LHCN-M2 (cell line): ENCODE measurements at regions not wholly inside any gene's neighbourhood (a gene's known extent, or its start where the extent isn't known, plus 50 kb on each side); places are given as distances from the start of the nearest gene placed in this dataset.
A peak's percentile ranks its signal among the peaks of the same experiment; 100 is the strongest.
"Not testable (repeated sequence)": the region's sequence is repeated elsewhere in the genome, so short reads cannot be mapped to it uniquely, and the experiment has no call there.

Source experiments
- DNase-seq: peaks from one replicate; pipeline ENCODE4 v3.0.0-alpha.2; 2012; ENCODE audit warnings: low read depth

DNA sequence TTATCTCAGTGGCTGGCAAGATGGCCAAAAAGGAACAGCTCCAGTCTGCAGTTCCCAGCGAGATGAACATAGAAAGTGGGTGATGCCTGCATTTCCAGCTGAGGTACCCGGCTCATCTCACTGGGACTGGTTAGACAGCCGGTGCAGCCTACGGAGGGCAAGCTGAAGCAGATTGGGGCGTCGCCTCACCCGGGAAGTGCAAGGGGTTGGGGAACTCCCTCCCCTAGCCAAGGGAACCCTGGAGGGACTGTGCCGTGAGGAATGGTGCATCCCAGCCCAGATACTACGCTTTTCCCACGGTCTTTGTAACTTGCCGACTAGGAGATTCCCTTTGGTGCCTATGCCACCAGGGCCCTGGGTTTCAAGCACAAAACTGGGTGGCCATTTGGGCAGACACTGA, 324.7 kb downstream of the GJA1 start:
- no peak for DNase-seq

DNA sequence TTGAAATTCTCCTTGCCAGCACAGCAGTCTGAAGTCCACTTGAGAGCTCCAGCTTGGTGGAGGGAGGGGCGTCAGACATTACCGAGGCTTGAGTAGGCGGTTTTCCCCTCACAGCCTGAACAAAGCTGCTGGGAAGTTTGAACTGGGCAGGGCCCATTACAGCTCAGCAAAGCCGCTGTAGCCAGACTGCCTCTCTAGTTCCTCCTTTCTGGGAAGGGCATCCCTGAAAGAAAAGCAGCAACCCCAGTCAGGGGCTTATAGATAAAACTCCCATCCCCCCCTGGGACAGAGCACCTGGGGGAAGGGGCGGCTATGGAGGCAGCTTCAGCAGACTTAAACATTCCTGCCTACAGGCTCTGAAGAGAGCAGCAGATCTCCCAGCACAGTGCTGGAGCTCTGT, 325.3 kb downstream of the GJA1 start:
- DNase-seq, result no peak

GRCh38 chr6:121764493-121764892, 329.0 kb downstream of the GJA1 start:
- DNase-seq, result no peak

DNA sequence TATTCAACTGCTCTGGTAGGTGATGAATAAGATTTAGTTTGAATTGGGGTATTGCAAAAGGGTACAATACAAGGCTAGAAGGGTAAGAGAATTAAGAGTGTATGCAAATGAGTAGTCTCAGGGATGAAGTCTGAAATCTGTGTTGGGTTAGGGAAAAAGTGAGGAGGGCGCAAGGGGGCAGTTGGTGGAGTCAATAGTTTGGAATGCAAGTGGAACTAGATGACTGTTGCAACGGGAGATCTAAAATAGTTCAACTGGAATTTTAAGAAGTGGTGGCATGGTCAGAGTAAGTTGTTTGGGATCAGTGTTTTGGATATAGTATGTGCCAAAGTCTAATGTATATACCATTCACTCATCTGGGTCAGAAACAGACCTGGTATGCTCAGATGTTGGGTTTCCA, 329.6 kb downstream of the GJA1 start:
- no peak for DNase-seq

GRCh38 chr6:121767211-121767610, 331.8 kb downstream of the GJA1 start:
- DNase-seq, result no peak

DNA sequence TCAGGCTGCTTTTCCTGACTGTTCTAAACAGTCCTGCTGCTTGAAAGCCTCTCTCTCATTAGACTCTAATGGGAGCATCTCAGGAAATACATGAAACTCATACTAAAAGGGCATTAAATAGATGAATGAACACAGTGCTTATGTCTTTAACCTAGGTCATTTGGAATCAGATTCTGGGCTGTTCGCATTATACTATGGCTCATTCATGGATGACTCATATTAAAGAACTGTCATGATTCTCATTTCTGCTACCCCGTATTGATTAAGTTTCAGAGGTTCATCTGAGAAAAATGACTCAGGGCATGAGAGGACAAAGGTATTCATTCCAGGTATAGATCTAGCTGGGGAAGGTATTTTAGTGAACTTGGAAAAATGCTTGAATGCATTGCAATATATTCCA, 335.5 kb downstream of the GJA1 start:
- no peak for DNase-seq

GRCh38 chr6:121771937-121772720, 336.7 kb downstream of the GJA1 start:
- no peak for DNase-seq

DNA sequence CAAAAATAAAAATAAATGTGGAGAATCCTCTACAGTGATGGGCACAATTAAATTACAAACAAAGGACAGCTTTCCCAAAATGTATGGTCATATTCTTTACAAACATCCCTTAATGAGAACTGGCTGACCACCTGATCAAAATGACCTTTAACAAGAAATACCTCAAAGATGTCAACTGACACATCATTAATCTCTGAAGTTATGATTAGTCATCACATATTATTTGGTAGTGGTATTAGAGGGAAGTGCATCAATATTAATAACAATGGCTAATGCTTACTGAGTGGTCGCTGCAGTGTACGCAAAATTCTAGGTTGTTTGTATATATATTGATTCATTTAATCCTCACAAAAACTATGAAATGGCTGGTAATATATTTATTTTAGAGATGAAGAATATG, 340.6 kb downstream of the GJA1 start:
- no peak for DNase-seq

DNA sequence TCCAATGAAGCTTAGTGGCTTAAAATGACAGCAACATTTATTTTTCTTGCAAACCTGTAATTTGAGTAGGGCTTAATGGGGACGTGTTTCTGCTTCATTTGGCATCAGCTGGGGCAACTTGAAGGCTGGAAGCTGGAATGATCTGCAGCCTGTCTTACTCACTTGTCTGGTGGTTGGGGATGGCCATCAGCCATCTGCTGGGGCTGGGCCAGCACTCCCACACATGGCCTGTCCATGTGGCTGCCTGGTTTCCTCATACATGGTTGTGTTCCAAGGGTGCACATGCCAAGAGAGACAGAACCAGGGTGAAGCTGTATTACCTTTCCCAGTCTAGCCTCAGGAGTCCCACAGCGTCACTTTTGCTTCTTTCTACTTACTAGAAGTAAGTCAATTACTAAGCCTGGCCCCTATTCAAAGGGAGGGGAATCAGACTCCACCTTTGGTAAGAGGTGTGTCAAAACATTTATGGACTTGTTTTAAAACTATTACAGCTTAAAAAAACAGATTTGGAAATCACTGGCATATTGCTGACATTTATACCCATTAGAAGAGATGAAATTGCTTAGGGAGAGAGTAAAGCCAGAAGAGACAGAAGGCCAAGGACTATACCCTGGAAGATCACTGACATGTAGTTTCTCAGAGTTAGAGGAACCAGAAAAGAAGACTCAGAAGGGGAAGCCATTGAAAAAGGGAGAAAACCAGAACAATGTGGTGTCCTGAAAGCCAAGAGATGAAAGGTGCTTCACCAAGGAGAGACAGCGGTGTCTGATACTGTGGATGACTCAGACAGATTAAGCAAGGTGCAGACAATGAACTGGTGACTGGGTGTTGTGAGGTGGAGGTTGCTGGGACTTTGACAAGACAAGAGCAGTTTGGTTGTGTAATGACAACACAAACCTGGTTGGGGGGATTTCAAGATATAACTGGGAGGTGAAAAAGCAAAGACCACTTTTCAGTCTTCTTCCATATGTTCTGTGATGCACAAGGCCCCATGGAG, 345.2 kb downstream of the GJA1 start:
- peak; percentile 90 for DNase-seq

DNA sequence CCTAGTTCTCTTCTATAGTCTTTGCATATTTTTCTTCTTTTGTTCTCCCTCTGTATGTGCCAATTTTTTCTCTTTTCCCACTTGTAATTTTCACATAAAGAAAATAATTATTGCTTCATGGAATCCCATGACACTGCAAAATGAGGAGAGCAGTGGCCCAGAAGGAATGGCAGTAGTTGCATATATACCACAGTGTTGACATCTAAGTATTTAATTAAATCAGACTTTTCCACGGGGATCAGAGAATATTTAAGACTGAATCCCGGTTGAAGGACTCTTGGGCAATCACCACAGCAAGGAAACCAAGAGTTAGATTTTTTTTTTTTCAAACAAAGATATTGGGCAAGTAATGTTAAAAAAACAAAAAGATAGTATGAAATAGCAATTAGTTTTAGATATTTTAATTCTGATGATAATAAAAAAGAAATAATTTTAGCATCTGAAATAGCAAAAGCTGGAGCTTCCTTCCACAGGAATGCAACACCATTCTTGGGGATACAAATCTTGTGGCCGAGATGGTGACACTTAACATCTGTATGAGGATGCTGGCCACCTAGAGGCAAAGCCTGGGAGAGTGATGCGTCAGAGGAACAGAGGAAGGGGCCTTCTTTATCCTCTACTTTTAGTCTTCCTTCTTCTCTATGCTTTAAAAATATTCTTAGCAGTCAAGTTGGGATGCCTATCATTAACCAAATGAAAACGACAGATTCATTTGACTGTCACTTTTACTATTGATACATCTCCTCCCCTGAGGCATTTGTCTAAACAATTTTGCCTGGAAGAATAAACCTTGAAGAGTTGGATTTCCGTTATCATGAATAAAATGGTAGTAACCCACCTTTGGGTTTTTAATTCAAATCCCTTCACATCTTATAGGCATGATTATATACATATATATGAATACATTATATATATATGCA, 356.2 kb downstream of the GJA1 start:
- peak; percentile 33 for DNase-seq

- DNase-seq, result peak; percentile 98
Observed at GRCh38 chr6:121794630-121795029, 359.2 kb downstream of the GJA1 start.

DNA sequence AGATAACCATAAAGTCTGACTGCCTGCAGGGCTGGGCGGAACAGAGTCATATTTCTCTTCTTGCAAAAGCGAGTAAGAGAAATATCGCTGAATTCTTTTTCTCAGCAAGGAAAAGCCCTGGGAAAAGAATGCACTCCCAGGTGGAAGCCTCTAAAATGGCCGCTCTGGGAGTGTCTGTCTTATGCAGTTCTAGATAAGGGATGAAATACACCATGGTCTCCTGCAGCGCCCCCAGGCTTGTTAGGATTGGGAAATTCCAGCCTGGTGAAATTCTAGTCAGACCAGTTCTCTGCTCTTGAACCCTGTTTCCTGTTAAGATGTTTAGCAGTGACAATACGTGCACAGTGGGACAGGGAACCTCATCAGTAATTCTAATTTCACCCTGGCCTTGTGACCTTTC, 362.2 kb downstream of the GJA1 start:
- DNase-seq, result not testable (repeated sequence)

- not testable (repeated sequence) for DNase-seq
Observed at GRCh38 chr6:121798126-121798525, 362.7 kb downstream of the GJA1 start.

DNA sequence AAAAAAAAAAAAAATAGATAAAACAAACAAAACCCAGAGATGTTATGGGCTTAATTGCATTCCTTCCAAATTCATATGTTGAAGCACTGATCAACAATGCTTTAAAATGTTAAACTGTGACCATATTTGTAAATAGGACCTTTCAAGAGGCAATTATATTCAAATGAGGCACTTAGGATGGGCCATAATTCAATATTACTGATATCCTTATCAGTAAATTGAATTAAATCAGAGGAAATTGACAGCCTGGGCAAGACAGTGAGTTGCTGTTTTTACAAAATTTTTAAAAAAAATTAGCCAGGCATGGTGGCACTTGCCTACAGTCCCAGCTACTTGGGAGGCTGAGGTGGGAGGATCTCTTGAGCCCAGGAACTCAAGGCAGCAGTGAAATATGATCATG, 364.1 kb downstream of the GJA1 start:
- no peak for DNase-seq

DNA sequence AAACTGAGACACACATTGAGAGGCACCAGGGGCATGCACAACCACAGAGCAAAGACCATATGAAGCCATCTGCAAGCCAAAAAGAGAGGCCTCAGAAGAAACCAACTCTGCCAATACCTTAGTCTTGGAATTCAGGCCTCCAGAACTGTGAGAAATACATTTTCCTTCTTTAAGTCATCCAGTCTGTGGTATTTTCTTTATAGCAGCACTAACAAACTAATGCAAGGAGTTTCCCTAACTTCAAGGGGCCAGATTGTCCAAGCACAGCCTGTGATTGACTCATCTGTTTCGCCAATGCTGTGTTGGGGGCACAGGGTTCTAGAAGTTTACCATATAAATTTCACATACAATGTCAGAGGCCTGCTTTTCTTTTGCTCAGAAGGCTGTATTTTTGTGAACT, 364.6 kb downstream of the GJA1 start:
- no peak for DNase-seq

- no peak for DNase-seq
Observed at GRCh38 chr6:121806116-121806515, 370.7 kb downstream of the GJA1 start.

GRCh38 chr6:121809211-121809610, 373.8 kb downstream of the GJA1 start:
- DNase-seq, result no peak

- DNase-seq, result no peak
Observed at GRCh38 chr6:121810158-121811032, 374.9 kb downstream of the GJA1 start.

- DNase-seq, result no peak
Observed at GRCh38 chr6:121811106-121811505, 375.7 kb downstream of the GJA1 start.

DNA sequence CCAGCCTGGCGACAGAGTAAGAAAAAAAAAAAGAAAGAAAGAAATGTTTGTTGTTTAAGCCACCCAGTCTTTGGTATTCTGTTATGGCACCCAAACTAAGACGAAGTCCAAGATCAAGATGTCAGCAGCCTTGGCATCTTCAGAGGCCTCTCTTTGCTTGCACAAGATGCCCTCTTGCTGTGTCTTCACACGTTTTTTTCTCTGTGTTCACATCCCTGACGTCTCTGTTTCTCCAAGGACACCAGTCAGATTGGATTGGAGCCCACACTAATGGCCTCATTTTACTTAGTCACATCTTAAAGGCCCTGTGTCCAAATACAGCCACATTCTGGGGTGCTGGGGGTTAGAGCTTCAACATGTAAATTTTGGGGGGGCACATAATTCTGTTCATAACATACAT, 380.9 kb downstream of the GJA1 start:
- no peak for DNase-seq
